Mammary epithelial cell (primary cell): ENCODE measurements at regions not wholly inside any gene's neighbourhood (a gene's known extent, or its start where the extent isn't known, plus 50 kb on each side); places are given as distances from the start of the nearest gene placed in this dataset.

ENCODE experiments used
- EZH2 ChIP-seq: IDR thresholded peaks from 2 replicates; pipeline ENCODE4 v1.6.1; 2012; ENCODE audit warnings: low read length, inconsistent platforms, borderline replicate concordance
- TF ChIP-seq, protein P1 (sequence below), 2 donors: IDR thresholded peaks in 1 of 2; conservative IDR thresholded peaks in 1 of 2; 2 replicates each; pipeline ENCODE4 v1.5.1; 2011 to 2012; ENCODE audit warnings: inconsistent platforms in 2 of 2, low read length in 2 of 2, mild to moderate bottlenecking in 2 of 2, control low read depth in 1 of 2, low read depth in 1 of 2; ENCODE audit not compliant: insufficient read depth in 1 of 2; ENCODE audit errors: extremely low read depth in 1 of 2

DNA sequence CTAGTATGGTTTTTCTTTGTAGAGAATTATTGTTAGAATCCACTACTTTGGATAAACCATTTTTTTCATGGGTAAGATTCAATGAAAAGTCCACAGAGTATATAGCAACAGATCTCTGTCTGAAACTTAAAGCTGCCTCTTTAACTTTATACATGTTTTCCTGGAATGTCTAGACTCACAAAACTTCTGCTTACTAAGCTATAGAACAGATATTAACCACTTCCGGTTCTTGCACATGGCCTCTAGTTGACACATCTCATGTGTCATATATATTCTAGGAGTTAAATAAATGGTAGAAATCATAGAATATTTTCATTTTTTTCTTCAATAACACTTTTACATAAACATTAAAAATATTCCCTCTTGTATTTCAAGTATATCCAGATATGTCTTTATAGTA lies 1693.9 kb downstream of the SI start:
- no peak for TF ChIP-seq EZH2
- TF ChIP-seq, protein P1, sequence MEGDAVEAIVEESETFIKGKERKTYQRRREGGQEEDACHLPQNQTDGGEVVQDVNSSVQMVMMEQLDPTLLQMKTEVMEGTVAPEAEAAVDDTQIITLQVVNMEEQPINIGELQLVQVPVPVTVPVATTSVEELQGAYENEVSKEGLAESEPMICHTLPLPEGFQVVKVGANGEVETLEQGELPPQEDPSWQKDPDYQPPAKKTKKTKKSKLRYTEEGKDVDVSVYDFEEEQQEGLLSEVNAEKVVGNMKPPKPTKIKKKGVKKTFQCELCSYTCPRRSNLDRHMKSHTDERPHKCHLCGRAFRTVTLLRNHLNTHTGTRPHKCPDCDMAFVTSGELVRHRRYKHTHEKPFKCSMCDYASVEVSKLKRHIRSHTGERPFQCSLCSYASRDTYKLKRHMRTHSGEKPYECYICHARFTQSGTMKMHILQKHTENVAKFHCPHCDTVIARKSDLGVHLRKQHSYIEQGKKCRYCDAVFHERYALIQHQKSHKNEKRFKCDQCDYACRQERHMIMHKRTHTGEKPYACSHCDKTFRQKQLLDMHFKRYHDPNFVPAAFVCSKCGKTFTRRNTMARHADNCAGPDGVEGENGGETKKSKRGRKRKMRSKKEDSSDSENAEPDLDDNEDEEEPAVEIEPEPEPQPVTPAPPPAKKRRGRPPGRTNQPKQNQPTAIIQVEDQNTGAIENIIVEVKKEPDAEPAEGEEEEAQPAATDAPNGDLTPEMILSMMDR (conservative IDR thresholded peaks at IDR 0.05 in 1 of 2, IDR thresholded peaks at IDR 0.05 in 1 of 2; ENCODE audit: extremely low read depth in 1 of 2, insufficient read depth in 1 of 2, low read depth in 1 of 2, low read length in 2 of 2), result no peak
